ENCODE measurements at regions not wholly inside any gene's neighbourhood (a gene's known extent, or its start where the extent isn't known, plus 50 kb on each side); places are given as distances from the start of the nearest gene placed in this dataset.
A peak's percentile ranks its signal among the peaks of the same experiment; 100 is the strongest.

GRCh38 chr6:163915131-163915530 is 500.6 kb downstream of the QKI start:
- DNase-seq (ENCODE audit: low read depth), result no peak

GRCh38 chr6:163913045-163913444 is 498.5 kb downstream of the QKI start:
- no peak for DNase-seq (ENCODE audit: low read depth)

- DNase-seq (ENCODE audit: low read depth), result no peak
Observed at GRCh38 chr6:163906006-163906710, 491.6 kb downstream of the QKI start.

DNA sequence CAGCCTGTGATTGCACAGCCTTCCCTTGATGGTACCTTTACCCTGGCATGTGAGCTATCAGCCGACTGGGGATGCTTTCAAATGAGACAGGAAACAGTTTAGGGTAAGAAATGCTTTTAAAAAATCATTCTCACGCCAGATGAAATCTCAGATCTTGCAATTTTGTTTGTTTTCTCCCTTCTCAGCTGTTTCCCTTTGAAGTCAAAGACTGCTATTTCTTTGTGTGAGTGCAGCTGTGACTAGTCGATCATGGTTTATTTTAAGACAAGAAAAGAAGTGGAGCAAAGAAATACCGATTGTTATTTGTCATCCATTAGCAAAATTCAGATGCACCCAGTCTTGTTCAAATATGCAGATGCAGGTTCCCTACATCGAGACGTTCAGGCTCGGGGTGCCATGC is 489.7 kb downstream of the QKI start:
- no peak for DNase-seq (ENCODE audit: low read depth)

- DNase-seq (ENCODE audit: low read depth), result no peak
Observed at GRCh38 chr6:163903541-163903940, 489.0 kb downstream of the QKI start.

GRCh38 chr6:163902993-163903392 is 488.5 kb downstream of the QKI start:
- DNase-seq (ENCODE audit: low read depth), result no peak

DNA sequence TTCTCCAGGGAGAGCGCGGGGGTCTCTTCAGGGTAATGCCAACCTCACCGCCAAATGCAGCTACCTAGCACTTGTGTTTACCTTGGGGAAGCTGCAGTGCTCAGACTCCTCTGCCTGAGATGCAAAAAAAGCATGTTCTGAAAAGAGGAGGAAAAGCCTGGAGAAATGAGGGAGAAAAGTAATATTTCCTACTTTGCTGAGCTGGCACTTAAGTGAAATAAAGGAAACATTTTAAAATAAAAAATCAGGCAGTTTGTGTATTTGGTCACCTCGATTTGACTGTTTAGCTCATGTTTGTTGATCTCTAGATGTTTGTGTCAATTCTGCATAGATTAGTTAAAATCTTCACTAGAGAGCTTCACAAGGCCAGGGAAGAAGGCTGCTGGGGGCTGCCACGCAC is 487.2 kb downstream of the QKI start:
- no peak for DNase-seq (ENCODE audit: low read depth)

- DNase-seq (ENCODE audit: low read depth), result no peak
Observed at GRCh38 chr6:163900570-163900969, 486.1 kb downstream of the QKI start.

DNA sequence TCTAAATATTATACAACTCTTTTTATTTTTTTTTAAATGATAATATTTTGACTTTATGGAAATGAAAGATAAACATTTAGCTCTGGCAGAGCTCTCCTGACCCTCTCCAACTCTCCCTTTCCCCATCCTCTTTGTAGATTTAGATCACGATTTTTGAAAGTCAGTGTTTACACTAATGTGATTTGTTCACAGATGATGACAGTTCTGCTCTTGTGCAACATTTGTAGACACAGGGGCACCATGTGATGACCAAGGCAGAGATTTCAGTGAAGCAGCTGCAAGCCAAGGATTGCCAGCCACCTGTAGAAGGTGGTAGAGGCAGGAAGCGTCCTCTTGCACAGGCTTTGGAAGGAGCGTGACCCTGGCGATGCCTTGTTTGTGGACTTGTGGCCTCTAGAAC is 483.2 kb downstream of the QKI start:
- no peak for DNase-seq (ENCODE audit: low read depth)

DNA sequence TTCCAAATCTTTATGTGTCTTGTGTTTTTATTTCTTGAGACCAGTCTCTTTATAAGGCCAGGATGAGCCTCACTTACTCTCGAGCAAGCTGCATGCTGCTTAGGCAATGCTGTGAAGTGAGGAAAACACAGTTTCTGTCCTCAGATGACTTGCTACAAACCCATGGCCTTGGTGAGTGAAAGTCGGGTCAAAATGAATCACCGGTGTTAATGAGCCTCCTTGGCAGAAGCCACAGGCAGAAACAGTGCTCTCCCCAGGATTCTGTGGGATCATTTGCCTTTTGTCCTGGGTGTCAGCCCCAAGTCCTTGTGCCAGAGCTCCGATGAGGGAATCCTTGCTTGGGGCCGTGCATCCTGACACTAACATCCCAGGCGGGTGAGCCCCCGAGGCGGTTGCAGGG is 482.5 kb downstream of the QKI start:
- DNase-seq (ENCODE audit: low read depth), result peak; percentile 3

- no peak for DNase-seq (ENCODE audit: low read depth)
Observed at GRCh38 chr6:163895162-163895561, 480.6 kb downstream of the QKI start.

GRCh38 chr6:163893609-163894189 is 479.2 kb downstream of the QKI start:
- no peak for DNase-seq (ENCODE audit: low read depth)

GRCh38 chr6:163892824-163893561 is 478.5 kb downstream of the QKI start:
- no peak for DNase-seq (ENCODE audit: low read depth)

DNA sequence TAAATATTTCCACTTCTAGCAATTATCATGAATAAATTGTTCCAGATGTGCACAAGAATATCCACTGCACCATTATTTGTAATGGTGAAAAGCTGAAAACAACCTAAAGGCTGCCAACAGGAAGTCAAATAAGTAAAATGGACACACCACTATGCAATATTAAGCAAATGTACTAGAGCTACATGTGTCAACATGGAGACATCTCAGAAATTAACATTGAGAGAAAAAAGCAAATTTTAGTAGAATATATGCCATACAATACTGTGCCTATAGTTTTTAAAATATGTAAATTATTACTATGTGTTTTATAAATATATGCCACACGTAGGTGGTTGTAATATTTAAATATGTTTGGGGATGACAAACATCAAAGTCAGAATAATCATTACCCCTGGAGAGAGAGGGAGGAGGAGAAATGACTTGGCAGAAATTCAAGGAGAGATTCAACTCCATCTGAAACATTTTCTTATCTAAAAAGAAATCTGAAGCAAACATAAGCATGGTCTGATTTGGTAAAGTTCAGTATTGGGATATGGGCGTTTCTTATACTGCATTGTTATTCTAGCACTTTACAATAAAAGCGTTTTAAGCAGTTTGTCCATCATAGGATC is 475.5 kb downstream of the QKI start:
- no peak for DNase-seq (ENCODE audit: low read depth)

DNA sequence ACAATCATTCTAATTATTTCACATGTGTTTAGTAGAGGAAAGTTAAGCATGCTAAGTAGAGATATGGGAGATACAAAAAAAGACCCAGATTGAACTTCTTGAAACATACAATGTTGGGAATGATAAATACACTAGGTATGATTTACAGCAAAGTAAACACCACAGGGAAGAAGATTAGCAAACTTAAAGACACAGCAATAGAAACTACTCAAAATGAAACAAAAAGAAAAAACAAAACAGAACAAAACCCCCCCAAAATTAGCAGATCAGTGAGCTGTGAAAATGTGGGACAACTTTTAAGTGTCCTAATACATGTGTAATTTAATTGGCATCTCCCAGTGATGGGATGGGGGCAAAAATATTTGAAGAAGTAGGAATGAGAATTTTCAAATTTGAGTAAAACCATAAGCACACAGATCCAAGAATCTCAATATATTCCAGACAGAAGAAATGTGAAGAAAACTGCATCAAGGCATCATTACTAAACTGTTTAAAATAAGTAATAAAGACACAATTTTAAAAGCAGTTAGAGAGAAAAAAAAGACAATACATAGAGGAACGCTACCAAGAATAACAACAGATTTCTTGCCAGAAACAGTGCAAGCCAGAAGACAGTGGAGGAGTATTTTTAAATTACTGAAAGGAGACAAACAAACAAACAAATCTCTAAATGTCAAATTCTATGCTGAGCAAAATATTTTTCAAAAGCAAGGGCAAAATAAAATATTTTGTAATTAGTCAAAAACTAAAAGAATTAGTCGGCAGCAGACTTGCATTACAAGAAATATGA is 473.7 kb downstream of the QKI start:
- no peak for DNase-seq (ENCODE audit: low read depth)

DNA sequence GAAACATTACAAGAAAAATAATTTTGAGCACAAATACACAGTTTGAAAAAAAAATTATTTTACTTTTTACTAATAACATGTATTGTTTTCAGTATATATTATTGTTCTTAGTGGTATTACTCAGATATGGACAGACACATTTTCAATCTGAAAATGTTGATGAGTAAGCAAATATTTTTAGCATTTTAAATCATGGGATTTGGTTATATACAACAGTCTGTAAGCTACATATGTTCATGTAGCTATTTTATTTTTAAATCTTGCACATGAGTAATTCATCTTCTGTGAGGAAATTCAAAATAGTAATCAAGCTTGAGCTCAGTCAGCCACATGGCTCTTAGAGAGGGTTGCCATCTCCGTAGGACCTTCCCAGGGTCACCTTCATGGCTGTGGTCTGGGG is 471.9 kb downstream of the QKI start:
- DNase-seq (ENCODE audit: low read depth), result no peak

DNA sequence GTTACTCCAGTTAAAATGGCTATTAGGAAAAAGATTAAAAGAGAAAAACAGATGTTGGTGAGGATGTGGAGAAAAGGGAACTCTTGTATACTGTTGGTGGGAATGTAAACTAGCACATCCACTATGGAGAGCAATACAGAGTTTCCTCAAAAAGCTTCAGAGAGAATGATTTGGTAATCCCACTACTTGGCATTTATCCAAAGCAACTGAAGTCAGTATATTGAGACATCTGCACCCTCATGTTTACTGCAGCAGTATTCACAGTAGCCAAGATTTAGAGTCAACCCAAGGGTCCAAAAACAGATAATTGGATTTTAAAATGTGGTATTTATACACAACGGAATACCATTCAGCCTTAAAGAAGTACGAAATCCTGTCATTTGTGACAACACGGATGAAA is 469.5 kb downstream of the QKI start:
- no peak for DNase-seq (ENCODE audit: low read depth)

DNA sequence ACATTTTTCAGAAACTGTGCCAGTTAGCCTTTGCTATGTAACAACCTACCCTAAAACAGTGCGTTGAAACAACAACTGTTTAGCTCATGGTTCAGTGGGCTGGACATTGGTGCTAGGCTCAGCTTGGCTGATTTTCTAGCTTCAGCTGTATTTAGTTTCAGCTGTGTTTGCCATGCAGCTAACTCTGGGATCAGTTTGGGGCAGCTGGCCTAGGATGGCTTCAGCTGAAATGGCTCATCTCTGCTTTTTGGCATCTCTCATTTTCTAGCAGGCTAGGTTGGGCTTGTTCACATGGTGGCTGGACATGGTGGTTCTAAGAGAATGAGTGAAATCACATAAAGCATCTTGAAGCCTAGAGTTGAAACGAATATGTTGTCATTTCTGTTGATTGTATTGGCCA is 464.2 kb downstream of the QKI start:
- DNase-seq (ENCODE audit: low read depth), result no peak

DNA sequence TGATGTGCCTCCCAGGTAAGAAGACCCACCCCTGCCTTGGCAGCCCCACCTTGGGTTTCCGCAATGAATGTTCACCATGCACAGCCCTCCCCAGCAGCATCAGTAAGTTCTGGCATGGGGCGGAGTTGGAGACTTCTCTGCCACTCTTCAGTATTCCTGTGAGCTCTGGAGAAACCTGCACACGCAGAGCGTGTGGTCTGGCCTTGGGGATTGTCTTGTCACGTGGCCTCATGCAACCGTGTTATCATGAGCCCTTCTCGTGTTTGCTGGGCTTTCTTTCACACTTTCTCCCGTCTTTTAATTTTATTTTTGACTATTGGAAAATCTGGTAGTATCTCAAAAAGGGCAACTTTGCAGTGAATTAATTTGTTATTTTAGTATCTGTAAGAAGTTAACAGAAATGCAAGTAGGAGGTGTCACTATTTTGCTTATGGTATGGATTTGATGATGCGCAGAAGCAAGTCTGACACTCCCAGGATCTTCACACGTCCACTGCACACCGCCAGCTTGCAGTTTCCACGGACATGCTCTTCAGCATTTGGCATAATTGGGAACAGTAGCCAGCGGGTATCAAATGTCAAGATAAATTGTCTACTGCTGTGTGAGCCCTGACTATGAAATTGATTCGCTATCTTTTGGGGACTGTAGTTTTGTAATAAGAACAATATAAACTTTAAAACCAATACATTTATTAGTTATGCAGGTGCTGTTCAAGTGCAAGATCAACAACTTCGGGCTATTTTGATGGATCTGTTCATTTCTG is 463.5 kb downstream of the QKI start:
- no peak for DNase-seq (ENCODE audit: low read depth)

DNA sequence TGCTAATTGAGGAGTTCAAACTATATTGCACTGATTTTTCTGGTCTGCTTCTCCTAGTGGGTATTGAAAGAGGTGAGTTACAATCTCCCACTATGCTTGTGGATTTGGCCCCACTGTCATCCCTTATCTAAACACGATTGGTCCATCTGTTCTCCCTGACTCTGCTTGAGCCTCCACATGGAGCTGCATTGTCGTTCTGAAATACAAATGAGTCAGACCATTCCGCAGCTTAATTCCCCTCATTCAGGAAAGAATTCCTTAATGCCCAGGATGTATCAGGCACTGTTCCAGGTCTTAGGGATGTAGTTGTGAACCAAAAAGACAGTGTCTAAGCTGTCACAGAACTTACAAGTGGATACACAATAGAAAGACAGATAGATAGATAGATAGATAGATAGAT is 461.9 kb downstream of the QKI start:
- no peak for DNase-seq (ENCODE audit: low read depth)

DNA sequence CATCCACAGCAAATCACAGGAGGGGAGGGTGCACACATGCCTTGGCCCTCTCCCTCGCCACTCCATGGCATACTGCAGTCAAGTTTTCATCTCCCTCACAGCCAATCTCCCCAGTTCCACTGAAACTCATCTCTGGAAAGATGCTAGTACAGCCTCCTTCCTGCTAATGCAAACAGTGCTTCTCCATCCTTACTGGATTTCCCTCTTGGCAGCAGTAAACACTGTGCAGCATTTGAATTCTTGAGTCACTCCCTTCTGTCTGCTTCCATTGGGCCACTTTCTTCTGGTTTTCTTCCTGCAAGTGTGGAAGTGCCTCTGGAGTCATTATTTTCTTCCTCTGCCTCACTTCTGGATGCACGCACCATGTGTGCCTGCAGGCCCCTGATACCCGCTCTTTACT is 460.3 kb downstream of the QKI start:
- no peak for DNase-seq (ENCODE audit: low read depth)

- peak; percentile 66 for DNase-seq (ENCODE audit: low read depth)
Observed at GRCh38 chr6:163872335-163872734, 457.8 kb downstream of the QKI start.
